Gastrocnemius medialis (tissue), 4 donors: ENCODE measurements at regions not wholly inside any gene's neighbourhood (a gene's known extent, or its start where the extent isn't known, plus 50 kb on each side); places are given as distances from the start of the nearest gene placed in this dataset.

Experiments
- ATAC-seq, 2 donors: fragments of 150-250 bp; one replicate each; pipeline ENCODE4 v1.9.1; 2016
- DNase-seq, 2 donors: peaks; one replicate each; pipeline ENCODE4 v3.0.0-alpha.2; 2019
- H3K27ac ChIP-seq, 4 donors: fragments of 200-600 bp; sonication (generic); 1 replicate in 1 of 4; 2 replicates in 3 of 4; pipeline ENCODE4 v1.5.1; 2016 to 2018; ENCODE audit warnings: mild to moderate bottlenecking in 2 of 4, moderate library complexity in 1 of 4
- H3K27me3 ChIP-seq, 3 donors: fragments of 200-600 bp; sonication (generic) in 2 of 3; 1 replicate in 1 of 3; 2 replicates in 2 of 3; pipeline versions ENCODE4 v1.5.1 to v1.6.0; 2016 to 2019; ENCODE audit warnings: mild to moderate bottlenecking in 1 of 3, moderate library complexity in 1 of 3
- H3K36me3 ChIP-seq, 2 donors: fragments of 200-600 bp; sonication (generic) in 1 of 2; one replicate each; pipeline ENCODE4 v1.5.1; 2017 to 2018
- H3K4me1 ChIP-seq, 2 donors: fragments of 200-600 bp; sonication (generic) in 1 of 2; one replicate each; pipeline ENCODE4 v1.5.1; 2016 to 2017; ENCODE audit warnings: mild to moderate bottlenecking in 2 of 2
- H3K4me3 ChIP-seq, 4 donors: fragments of 200-600 bp; sonication (generic) in 3 of 4; 1 replicate in 1 of 4; 2 replicates in 3 of 4; pipeline ENCODE4 v1.5.1; 2016 to 2019; ENCODE audit warnings: mild to moderate bottlenecking in 2 of 4
- H3K9me3 ChIP-seq, 3 donors: fragments of 200-600 bp; sonication (generic) in 2 of 3; 1 replicate in 1 of 3; 2 replicates in 2 of 3; pipeline ENCODE4 v1.5.1; 2016 to 2019
- POLR2A ChIP-seq, 2 donors: fragments of 450-650 bp; IDR thresholded peaks; one replicate each; pipeline ENCODE4 v1.6.1; 2017; ENCODE audit warnings: antibody characterized with exemption in 2 of 2, mild to moderate bottlenecking in 2 of 2, moderate library complexity in 2 of 2
- in situ Hi-C, 4 donors: fragments of 200-750 bp; cut with MboI; loops; one replicate each; pipeline versions ENCODE4 v1.15.0 to v1.8.0; 2017; ENCODE audit warnings: low sequenced_read_pairs in 4 of 4
- intact Hi-C: fragments of 100-400 bp; cut with DNase I; formaldehyde crosslinking; loops from one replicate; pipeline ENCODE4 v1.15.1; 2023; ENCODE audit warnings: low total_unique reads
- TF ChIP-seq, protein P1 (sequence below), 5 experiments: fragments of 450-650 bp in 3 of 5; fragments of 200-600 bp in 2 of 5; sonication (generic) in 2 of 5; IDR thresholded peaks in 4 of 5; conservative IDR thresholded peaks in 1 of 5; 1 replicate in 4 of 5; 2 replicates in 1 of 5; pipeline ENCODE4 v1.5.1; 2016 to 2019; ENCODE audit warnings: antibody characterized with exemption in 5 of 5, mild to moderate bottlenecking in 3 of 5, moderate library complexity in 3 of 5

DNA sequence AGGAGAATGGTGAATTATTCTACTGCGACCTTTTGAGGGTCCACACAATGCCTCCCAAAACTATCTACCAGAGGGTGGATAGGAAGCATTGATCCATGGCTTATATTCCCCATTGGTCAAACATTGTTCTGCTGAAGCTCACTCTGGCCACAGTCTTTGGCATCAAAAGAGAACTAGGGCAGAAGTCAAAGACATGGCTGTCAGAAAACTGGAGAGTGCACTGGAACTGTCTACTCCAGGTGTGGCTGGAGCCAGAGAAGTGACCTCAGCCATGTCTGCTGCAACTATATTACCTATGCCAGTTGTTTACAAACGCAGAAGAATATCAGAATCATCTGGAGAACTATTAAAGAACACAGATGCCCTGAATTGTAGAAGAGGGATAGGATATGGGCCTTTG lies 238.7 kb upstream of the USP25 start:
- no peaks in the 10 kb centered on the region for H3K36me3 ChIP-seq
- H3K27me3 ChIP-seq, result no peaks in the 10 kb centered on the region
- H3K9me3 ChIP-seq, result no peaks in the 10 kb centered on the region
- DNase-seq, result no peak
- in situ Hi-C loops (loop anchor here in 3 of 4 donors (10.0 to 25.0 kb wide), 3 partner anchors 346 to 636 kb away; no protein-coding TSS in a partner anchor), intact Hi-C loops (no loop called here)
- ATAC-seq, result no peak
- no peak for TF ChIP-seq POLR2A (IDR thresholded peaks at IDR 0.05)
- TF ChIP-seq, protein P1, sequence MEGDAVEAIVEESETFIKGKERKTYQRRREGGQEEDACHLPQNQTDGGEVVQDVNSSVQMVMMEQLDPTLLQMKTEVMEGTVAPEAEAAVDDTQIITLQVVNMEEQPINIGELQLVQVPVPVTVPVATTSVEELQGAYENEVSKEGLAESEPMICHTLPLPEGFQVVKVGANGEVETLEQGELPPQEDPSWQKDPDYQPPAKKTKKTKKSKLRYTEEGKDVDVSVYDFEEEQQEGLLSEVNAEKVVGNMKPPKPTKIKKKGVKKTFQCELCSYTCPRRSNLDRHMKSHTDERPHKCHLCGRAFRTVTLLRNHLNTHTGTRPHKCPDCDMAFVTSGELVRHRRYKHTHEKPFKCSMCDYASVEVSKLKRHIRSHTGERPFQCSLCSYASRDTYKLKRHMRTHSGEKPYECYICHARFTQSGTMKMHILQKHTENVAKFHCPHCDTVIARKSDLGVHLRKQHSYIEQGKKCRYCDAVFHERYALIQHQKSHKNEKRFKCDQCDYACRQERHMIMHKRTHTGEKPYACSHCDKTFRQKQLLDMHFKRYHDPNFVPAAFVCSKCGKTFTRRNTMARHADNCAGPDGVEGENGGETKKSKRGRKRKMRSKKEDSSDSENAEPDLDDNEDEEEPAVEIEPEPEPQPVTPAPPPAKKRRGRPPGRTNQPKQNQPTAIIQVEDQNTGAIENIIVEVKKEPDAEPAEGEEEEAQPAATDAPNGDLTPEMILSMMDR (IDR thresholded peaks at IDR 0.05 in 4 of 5, conservative IDR thresholded peaks at IDR 0.05 in 1 of 5), result no peak
- no peaks in the 10 kb centered on the region for H3K4me1 ChIP-seq
- H3K4me3 ChIP-seq, result no peak overlapping the region
- H3K27ac ChIP-seq, result no peak overlapping the region

DNA sequence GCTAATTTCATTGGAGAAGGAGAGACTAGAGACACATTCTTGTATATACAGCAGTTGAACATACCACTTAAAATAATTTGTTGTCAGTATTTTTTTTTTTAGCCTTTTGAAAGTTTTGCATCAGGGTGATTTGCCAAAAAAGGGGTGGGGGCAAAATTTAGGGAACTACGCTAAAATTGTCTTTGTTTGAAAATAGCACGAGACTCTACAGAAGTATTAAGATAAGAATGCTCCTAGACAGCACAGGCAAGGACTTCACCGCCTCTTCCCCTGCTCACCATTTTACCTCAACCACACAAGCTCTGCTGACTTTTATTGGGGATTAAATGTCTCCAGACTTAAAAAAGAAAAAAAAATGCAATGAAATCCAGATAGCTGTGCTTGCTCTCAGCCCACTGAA lies 236.1 kb upstream of the USP25 start:
- Histone ChIP-seq H3K9me3 (no peaks in the 10 kb centered on the region), H3K4me3 (no peak overlapping the region), H3K27me3 (no peaks in the 10 kb centered on the region), H3K4me1 (no peaks in the 10 kb centered on the region), H3K36me3 (no peaks in the 10 kb centered on the region), H3K27ac (no peak overlapping the region)
- intact Hi-C loops (no loop called here), in situ Hi-C loops (loop anchor here in 3 of 4 donors (10.0 to 25.0 kb wide), 3 partner anchors 344 to 639 kb away; no protein-coding TSS in a partner anchor)
- no peak for TF ChIP-seq POLR2A (IDR thresholded peaks at IDR 0.05)
- TF ChIP-seq, protein P1 (IDR thresholded peaks at IDR 0.05 in 4 of 5, conservative IDR thresholded peaks at IDR 0.05 in 1 of 5), result no peak
- ATAC-seq (no peak), DNase-seq (no peak)

- intact Hi-C loops (no loop called here), in situ Hi-C loops (loop anchor here in 3 of 4 donors (10.0 to 25.0 kb wide), 3 partner anchors 343 to 640 kb away; no protein-coding TSS in a partner anchor)
- Histone ChIP-seq H3K4me1 (no peaks in the 10 kb centered on the region), H3K36me3 (no peaks in the 10 kb centered on the region), H3K27me3 (no peaks in the 10 kb centered on the region), H3K27ac (no peak overlapping the region), H3K9me3 (no peaks in the 10 kb centered on the region), H3K4me3 (no peak overlapping the region)
- TF ChIP-seq, protein P1 (IDR thresholded peaks at IDR 0.05 in 4 of 5, conservative IDR thresholded peaks at IDR 0.05 in 1 of 5), result no peak
- TF ChIP-seq POLR2A (IDR thresholded peaks at IDR 0.05), result no peak
- DNase-seq (no peak), ATAC-seq (no peak)
These were observed 235.3 kb upstream of the USP25 start for GRCh38 chr21:15494481-15494880.

DNA sequence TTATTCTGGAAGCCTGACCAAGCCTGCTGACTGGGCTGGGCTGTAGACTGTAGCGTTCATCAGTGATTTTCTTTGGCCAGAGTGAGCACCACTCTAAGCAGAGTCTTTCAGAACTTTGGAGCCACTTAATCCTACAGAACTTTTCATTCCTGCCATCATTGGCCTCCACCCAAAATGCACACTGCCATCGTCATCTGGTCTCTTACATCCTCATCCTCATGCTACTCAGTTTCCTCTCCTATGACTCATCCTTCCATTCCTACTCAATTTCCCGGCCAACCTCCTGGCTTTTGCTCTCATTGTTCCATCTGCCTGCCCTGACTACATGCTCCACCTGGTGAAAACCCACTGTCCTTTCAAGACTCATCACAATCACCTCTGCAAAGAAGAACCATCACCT lies 233.8 kb upstream of the USP25 start:
- in situ Hi-C loops (loop anchor here in 3 of 4 donors (10.0 to 25.0 kb wide), 3 partner anchors 341 to 641 kb away; no protein-coding TSS in a partner anchor), intact Hi-C loops (no loop called here)
- Histone ChIP-seq H3K36me3 (no peaks in the 10 kb centered on the region), H3K4me3 (no peak overlapping the region), H3K4me1 (no peaks in the 10 kb centered on the region), H3K9me3 (no peaks in the 10 kb centered on the region), H3K27ac (no peak overlapping the region), H3K27me3 (no peaks in the 10 kb centered on the region)
- no peak for TF ChIP-seq POLR2A (IDR thresholded peaks at IDR 0.05)
- TF ChIP-seq, protein P1 (IDR thresholded peaks at IDR 0.05 in 4 of 5, conservative IDR thresholded peaks at IDR 0.05 in 1 of 5), result no peak
- ATAC-seq (no peak), DNase-seq (no peak)

GRCh38 chr21:15496911-15497310 lies 232.9 kb upstream of the USP25 start:
- H3K27me3 ChIP-seq, result no peaks in the 10 kb centered on the region
- H3K4me3 ChIP-seq, result no peak overlapping the region
- TF ChIP-seq, protein P1 (IDR thresholded peaks at IDR 0.05 in 4 of 5, conservative IDR thresholded peaks at IDR 0.05 in 1 of 5), result no peak
- no peak for TF ChIP-seq POLR2A (IDR thresholded peaks at IDR 0.05)
- no peaks in the 10 kb centered on the region for H3K9me3 ChIP-seq
- H3K27ac ChIP-seq, result no peak overlapping the region
- ATAC-seq (no peak), DNase-seq (no peak)
- in situ Hi-C loops (loop anchor here in 3 of 4 donors (10.0 to 25.0 kb wide), 3 partner anchors 340 to 642 kb away; no protein-coding TSS in a partner anchor), intact Hi-C loops (no loop called here)
- no peaks in the 10 kb centered on the region for H3K36me3 ChIP-seq
- no peaks in the 10 kb centered on the region for H3K4me1 ChIP-seq
